Brain microvascular endothelial cell (primary cell): ENCODE measurements at regions not wholly inside any gene's neighbourhood (a gene's known extent, or its start where the extent isn't known, plus 50 kb on each side); places are given as distances from the start of the nearest gene placed in this dataset.

Experiments
- DNase-seq: peaks from one replicate; pipeline ENCODE4 v3.0.0-alpha.2; 2020
- H3K27ac ChIP-seq: fragments of 250-450 bp; sonication (Bioruptor Pico); 2 replicates; pipeline ENCODE4 v1.5.1; 2020; ENCODE audit warnings: mild to moderate bottlenecking, moderate library complexity
- H3K27me3 ChIP-seq: fragments of 250-450 bp; sonication (Bioruptor Pico); replicated peaks from 2 replicates; pipeline ENCODE4 v1.5.1; 2020; ENCODE audit warnings: mild to moderate bottlenecking
- H3K36me3 ChIP-seq: fragments of 250-450 bp; sonication (Bioruptor Pico); replicated peaks from 2 replicates; pipeline ENCODE4 v1.5.1; 2020; ENCODE audit warnings: mild to moderate bottlenecking
- H3K4me3 ChIP-seq: 2 replicates; pipeline ENCODE4 v1.5.1; 2011; ENCODE audit warnings: low read depth, mild to moderate bottlenecking, control low read depth, low read length, moderate library complexity
- CTCF ChIP-seq: IDR thresholded peaks from 2 replicates; pipeline ENCODE4 v1.5.1; 2011; ENCODE audit warnings: low read depth, mild to moderate bottlenecking, moderate library complexity, low read length, control low read depth, inconsistent platforms; ENCODE audit errors: missing control alignments
- in situ Hi-C: cut with HindIII; loops from 2 replicates; pipeline ENCODE4 v1.10.0; 2017; ENCODE audit warnings: low sequenced_read_pairs, low pct_ligation_motif_present

DNA sequence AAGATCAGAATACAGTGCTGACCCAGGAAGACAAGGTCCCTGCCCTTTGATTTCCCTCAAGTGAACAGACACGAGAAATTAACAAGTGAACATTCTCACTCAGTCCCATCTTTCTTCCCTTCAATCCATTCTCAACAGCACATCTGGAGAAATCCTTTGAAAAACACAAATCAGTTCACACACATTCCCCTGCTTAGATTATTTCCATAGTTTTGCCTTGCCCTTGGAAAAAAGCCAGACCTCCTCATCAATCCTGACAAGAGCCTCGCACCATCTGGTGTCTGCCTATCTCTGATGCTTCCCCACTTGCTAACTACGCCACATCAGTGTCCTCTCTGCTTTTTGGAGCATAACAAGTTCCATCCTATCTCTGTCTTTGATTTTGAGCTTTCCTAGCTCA lies 94.4 kb upstream of the KIAA1217 start:
- H3K27me3 ChIP-seq = no peaks in the 10 kb centered on the region
- in situ Hi-C loops = no loop called here
- no peak for DNase-seq
- H3K36me3 ChIP-seq = no peaks in the 10 kb centered on the region
- no peak overlapping the region for H3K27ac ChIP-seq
- no peak overlapping the region for H3K4me3 ChIP-seq
- no peak for TF ChIP-seq CTCF

GRCh38 chr10:24115403-24115802 lies 93.5 kb upstream of the KIAA1217 start:
- in situ Hi-C loops = no loop called here
- no peak for TF ChIP-seq CTCF
- DNase-seq = no peak

DNA sequence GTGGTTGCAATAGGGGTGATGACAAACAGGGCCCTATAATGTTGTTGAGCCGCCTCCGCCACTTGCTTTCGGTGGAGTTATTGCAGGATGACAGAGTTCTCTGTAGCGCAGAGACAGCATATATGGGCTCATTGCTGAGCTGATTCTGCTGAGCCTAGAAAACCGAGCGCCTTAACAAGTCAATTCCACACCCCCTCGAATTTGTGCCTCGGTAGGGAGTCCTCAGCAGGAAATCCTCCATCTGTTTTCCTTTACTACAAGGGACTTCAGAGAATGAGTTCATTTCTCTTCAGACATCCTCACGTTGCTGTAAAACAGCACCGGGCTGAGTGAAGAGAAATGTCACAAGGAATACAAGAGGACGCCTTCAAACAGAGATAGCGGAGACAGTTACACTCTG lies 90.7 kb upstream of the KIAA1217 start:
- Histone ChIP-seq H3K4me3 (no peak overlapping the region), H3K27me3 (no peaks in the 10 kb centered on the region), H3K27ac (no peak overlapping the region), H3K36me3 (no peaks in the 10 kb centered on the region)
- DNase-seq = peak; percentile 2
- TF ChIP-seq CTCF = no peak
- in situ Hi-C loops = no loop called here

More at GRCh38 chr10:24115403-24115802, 93.5 kb upstream of the KIAA1217 start:
- H3K36me3 ChIP-seq = no peaks in the 10 kb centered on the region
- no peaks in the 10 kb centered on the region for H3K27me3 ChIP-seq
- no peak overlapping the region for H3K4me3 ChIP-seq
- no peak overlapping the region for H3K27ac ChIP-seq

- no peak overlapping the region for H3K4me3 ChIP-seq
- H3K36me3 ChIP-seq = no peaks in the 10 kb centered on the region
- no peak for DNase-seq
- in situ Hi-C loops = no loop called here
- no peak for TF ChIP-seq CTCF
- no peak overlapping the region for H3K27ac ChIP-seq
- H3K27me3 ChIP-seq = no peaks in the 10 kb centered on the region
Observed at GRCh38 chr10:24119896-24120295, 89.0 kb upstream of the KIAA1217 start.

- no peaks in the 10 kb centered on the region for H3K36me3 ChIP-seq
- in situ Hi-C loops = no loop called here
- no peak overlapping the region for H3K4me3 ChIP-seq
- H3K27me3 ChIP-seq = no peaks in the 10 kb centered on the region
- no peak for TF ChIP-seq CTCF
- no peak for DNase-seq
- H3K27ac ChIP-seq = no peak overlapping the region
Observed at GRCh38 chr10:24120646-24121045, 88.3 kb upstream of the KIAA1217 start.

GRCh38 chr10:24127516-24127915 lies 81.4 kb upstream of the KIAA1217 start:
- TF ChIP-seq CTCF = no peak
- no peaks in the 10 kb centered on the region for H3K36me3 ChIP-seq
- no peak overlapping the region for H3K4me3 ChIP-seq
- H3K27ac ChIP-seq = no peak overlapping the region
- H3K27me3 ChIP-seq = no peaks in the 10 kb centered on the region
- in situ Hi-C loops = no loop called here
- no peak for DNase-seq
